ENCODE measurements at regions not wholly inside any gene's neighbourhood (a gene's known extent, or its start where the extent isn't known, plus 50 kb on each side); places are given as distances from the start of the nearest gene placed in this dataset.

DNA sequence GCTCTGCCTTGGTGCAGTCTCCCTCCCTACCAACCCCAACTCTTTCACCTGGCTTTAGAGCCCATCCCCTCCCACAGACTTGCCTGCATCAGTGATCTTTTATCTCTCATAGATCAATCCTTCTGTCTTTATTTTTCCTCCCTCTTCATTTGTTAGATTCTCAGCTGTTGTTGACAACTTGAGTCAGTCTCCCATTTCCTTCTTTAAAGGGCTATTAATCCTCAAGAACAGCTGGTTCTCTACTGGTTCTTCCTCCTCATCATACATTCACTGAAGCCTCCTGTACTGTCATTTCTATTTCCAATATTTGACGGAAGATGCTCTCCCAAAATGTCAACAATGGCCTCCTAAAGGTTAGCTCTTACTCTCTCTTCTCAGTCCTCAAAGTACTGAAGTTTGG, 408.2 kb downstream of the TBC1D4 start (continued):
- TF ChIP-seq E2F4 (IDR thresholded peaks at IDR 0.05; ENCODE audit: low read depth, low read length) (no peak), CHD1 (IDR thresholded peaks at IDR 0.05; ENCODE audit: low read depth, low read length) (no peak)
- TF ChIP-seq, protein P1, sequence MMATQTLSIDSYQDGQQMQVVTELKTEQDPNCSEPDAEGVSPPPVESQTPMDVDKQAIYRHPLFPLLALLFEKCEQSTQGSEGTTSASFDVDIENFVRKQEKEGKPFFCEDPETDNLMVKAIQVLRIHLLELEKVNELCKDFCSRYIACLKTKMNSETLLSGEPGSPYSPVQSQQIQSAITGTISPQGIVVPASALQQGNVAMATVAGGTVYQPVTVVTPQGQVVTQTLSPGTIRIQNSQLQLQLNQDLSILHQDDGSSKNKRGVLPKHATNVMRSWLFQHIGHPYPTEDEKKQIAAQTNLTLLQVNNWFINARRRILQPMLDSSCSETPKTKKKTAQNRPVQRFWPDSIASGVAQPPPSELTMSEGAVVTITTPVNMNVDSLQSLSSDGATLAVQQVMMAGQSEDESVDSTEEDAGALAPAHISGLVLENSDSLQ (IDR thresholded peaks at IDR 0.05), result no peak

GRCh38 chr13:75072891-75073290, 409.1 kb downstream of the TBC1D4 start:
- ChIA-PET RAD21 (ENCODE audit: unreplicated experiment) (no interaction called here), CTCF (interaction anchor here (0.8 kb wide), 1 partner anchor 10 kb away, joined by 3 read pairs; no protein-coding TSS in a partner anchor), SMC1A (ENCODE audit: uncharacterized antibody, unreplicated experiment) (no interaction called here), POLR2A (no interaction called here)
- ATAC-seq (no peak), FAIRE-seq (no peak), DNase-seq (ENCODE audit: low read depth, low spot score) (no peak)
- H3K36me3 ChIP-seq (ENCODE audit: control insufficient read depth in 2 of 2, insufficient read depth in 2 of 2, low read length in 1 of 2), result no peaks in the 10 kb centered on the region
- H3K4me3 ChIP-seq, result no peak overlapping the region
- H4K20me1 ChIP-seq (ENCODE audit: control insufficient read depth, insufficient read depth), result no peaks in the 10 kb centered on the region
- intact Hi-C loops (cut with micrococcal nuclease; ENCODE audit: unreplicated experiment), result no loop called here
- no peak overlapping the region for H3K4me2 ChIP-seq (ENCODE audit: control insufficient read depth, insufficient read depth)
- no peak overlapping the region for H2AFZ ChIP-seq (ENCODE audit: control insufficient read depth, low read depth, low read length)
- H3K9ac ChIP-seq (ENCODE audit: control insufficient read depth, insufficient read depth, low read length), result no peak overlapping the region
- BruUV-seq (replicated peaks), result no TSS peak
- H3K9me3 ChIP-seq (replicated peaks; ENCODE audit: control insufficient read depth, insufficient read depth, low read length), result no peaks in the 10 kb centered on the region
- no peaks in the 10 kb centered on the region for H3K27me3 ChIP-seq (replicated peaks in 1 of 2; ENCODE audit: control insufficient read depth in 2 of 2, insufficient read depth in 2 of 2, low read length in 1 of 2)
- no peaks in the 10 kb centered on the region for H3K79me2 ChIP-seq (ENCODE audit: control insufficient read depth, insufficient read depth, low read length)
- TF ChIP-seq TCF3 (IDR thresholded peaks at IDR 0.05; ENCODE audit: borderline replicate concordance, insufficient read depth, low read depth, low read length) (no peak), ZNF384 (IDR thresholded peaks at IDR 0.05; ENCODE audit: borderline replicate concordance, low read depth, low read length) (no peak), STAT1 (conservative IDR thresholded peaks at IDR 0.05) (no peak), ZBTB40 (IDR thresholded peaks at IDR 0.05; ENCODE audit: borderline replicate concordance) (no peak), NFYA (IDR thresholded peaks at IDR 0.05; ENCODE audit: borderline replicate concordance, low read depth, low read length) (no peak), MYC (IDR thresholded peaks at IDR 0.05; ENCODE audit: insufficient read depth, insufficient read length, insufficient replicate concordance, low read length, severe bottlenecking) (no peak), MYB (IDR thresholded peaks at IDR 0.05; ENCODE audit: borderline replicate concordance, low read depth, low read length) (no peak), SUZ12 (IDR thresholded peaks at IDR 0.05; ENCODE audit: unreplicated experiment) (no peak), CBX5 (IDR thresholded peaks at IDR 0.05; ENCODE audit: low read depth) (no peak), ZNF622 (IDR thresholded peaks at IDR 0.05) (no peak), ZNF207 (IDR thresholded peaks at IDR 0.05; ENCODE audit: borderline replicate concordance) (no peak)
- TF ChIP-seq, protein P2, sequence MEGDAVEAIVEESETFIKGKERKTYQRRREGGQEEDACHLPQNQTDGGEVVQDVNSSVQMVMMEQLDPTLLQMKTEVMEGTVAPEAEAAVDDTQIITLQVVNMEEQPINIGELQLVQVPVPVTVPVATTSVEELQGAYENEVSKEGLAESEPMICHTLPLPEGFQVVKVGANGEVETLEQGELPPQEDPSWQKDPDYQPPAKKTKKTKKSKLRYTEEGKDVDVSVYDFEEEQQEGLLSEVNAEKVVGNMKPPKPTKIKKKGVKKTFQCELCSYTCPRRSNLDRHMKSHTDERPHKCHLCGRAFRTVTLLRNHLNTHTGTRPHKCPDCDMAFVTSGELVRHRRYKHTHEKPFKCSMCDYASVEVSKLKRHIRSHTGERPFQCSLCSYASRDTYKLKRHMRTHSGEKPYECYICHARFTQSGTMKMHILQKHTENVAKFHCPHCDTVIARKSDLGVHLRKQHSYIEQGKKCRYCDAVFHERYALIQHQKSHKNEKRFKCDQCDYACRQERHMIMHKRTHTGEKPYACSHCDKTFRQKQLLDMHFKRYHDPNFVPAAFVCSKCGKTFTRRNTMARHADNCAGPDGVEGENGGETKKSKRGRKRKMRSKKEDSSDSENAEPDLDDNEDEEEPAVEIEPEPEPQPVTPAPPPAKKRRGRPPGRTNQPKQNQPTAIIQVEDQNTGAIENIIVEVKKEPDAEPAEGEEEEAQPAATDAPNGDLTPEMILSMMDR (IDR thresholded peaks at IDR 0.05 in 2 of 3, conservative IDR thresholded peaks at IDR 0.05 in 1 of 3; ENCODE audit: control insufficient read depth in 2 of 3, extremely low read depth in 1 of 3, insufficient read depth in 1 of 3, low read depth in 3 of 3, low read length in 3 of 3), result no peak
- WGBS (ENCODE audit: insufficient coverage, insufficient replicate concordance, low lambda C conversion rate, missing lambda C conversion rate), result 30% methylated on average over 6 of the region's 6 CpGs
- H3K4me1 ChIP-seq (ENCODE audit: control insufficient read depth, insufficient read depth, low read length), result no peaks in the 10 kb centered on the region
- in situ Hi-C loops (cut with MboI), result no loop called here
- H3K27ac ChIP-seq (ENCODE audit: control insufficient read depth, insufficient read depth), result no peak overlapping the region
